ENCODE measurements at regions not wholly inside any gene's neighbourhood (a gene's known extent, or its start where the extent isn't known, plus 50 kb on each side); places are given as distances from the start of the nearest gene placed in this dataset.
"Not testable (repeated sequence)": the region's sequence is repeated elsewhere in the genome, so short reads cannot be mapped to it uniquely, and the experiment has no call there.

DNA sequence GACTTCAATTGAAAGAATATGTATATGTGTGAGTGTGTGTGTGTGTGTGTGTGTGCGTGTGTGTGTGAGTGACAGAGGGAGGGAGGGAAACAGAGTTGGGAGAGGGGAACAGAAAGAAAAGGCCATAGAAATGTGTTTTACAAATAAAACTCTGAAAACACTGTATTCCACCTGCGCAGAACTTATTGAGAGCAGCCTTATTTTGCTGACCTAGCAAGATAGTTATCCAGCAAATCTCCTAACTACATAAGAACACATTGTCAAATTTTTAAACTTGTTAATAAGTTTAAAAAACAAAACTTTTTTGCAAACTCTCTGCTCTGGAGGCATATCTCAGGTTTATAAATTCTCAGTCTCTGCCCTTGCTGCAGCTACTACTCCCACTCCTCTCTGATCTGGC, 217.9 kb upstream of the NOCT start:
- DNase-seq (ENCODE audit: low read depth) = no peak

DNA sequence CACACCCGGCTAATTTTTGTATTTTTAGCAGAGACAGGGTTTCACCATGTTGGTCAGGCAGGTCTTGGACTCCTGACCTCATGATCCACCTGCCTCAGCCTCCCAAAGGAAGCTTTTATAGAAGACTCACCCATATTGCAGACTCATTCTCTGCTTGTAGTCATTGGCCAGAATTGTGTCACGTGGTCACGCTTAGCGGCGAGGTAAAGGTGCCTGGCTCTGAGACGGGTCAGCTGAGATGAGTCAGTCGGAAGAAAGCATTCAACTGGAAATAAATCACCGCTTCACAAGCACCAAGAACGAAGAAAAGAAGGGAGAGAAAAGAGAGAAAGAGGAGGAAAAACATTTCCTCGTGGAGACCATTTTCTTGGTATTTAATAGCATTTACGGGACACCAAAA, 218.8 kb upstream of the NOCT start:
- no peak for DNase-seq (ENCODE audit: low read depth)

DNA sequence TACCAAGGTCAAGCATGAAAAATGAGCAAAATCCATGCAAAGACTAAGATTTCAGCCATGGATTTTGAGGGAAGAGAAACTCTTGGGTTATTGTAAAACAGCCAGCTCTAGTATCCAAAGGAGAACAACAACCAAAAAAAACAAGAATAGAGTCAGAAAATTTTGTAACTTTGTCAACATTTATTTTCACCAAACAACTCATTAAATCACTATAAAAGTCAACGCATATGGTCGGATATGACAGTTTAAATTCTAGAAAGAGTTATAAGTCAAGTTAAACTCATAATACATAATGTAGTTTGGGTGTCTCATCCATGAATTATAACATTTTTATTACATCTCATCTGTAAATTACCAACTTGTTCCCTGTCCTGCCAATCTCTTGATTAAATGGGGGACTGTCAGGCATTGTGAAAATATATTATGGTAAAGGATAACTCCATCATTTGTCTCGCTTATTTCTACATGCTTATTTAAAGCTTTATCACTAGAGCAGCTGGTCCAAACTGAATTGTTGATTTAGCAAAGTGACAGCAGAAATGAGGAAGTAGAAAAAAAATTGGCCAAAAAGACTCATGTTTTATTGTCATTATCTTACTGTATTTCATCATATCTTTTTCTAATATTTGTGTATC, 224.8 kb upstream of the NOCT start:
- no peak for DNase-seq (ENCODE audit: low read depth)

DNA sequence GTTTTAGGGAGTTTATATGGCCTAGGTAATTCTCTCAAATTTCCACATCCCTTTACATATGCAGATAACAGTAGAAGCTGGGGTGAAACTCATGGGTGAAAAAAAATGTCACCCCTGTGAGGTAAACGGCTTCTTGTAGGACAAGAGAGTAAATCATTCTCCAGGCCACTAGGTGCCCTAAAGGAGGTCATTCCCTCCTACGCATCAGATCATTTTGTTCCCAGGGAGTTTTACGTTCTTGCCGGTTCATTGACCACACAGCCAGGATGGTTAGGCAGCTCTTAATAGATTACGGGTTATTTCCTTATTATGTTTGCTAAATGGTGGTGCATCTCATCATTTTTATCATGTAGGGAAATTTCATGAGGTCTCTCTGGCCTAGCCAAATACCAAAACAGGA, 225.8 kb upstream of the NOCT start:
- DNase-seq (ENCODE audit: low read depth) = no peak

DNA sequence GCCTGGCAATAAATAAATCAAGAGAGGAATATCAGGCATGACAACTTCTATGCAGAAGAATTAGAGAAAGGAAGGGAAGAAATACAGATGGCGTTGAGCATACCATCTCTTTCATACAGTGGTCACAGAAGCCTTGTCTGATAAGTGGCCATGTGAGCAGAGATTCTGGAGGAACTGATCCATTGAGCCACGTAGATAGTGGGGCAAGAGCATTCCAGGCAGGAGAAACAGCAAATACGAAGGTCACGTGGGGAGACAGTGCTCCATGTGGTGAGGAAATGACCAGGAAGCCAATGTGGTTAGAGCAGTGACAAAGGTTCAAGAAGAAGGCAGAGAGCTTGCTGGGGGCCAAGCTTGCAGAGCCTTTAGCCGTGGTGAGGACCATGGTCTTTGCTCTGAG, 226.7 kb upstream of the NOCT start:
- no peak for DNase-seq (ENCODE audit: low read depth)

DNA sequence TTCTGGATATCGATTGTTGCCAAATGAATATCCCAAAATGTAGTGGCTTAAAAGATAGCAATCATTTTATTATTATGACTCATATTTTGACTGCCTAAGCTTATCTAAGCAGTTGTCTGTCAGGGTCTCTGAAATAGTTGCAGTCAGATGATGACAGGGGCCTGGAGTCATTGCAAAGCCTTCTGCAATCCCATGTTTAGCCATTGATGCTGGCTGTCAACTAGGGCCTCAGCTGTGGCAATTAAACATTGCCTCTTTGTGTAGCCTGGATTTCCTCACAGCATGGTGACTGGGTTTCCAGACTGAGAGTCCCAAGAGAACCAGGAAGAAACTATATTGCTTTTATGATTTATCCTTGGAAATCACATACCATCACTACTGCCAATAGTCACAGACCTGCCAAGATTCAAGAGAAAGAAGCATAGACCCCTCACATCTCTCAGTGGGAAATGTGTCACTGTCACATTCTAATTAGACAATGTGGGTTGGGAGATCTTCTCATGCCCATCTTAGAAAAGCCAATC, 227.3 kb upstream of the NOCT start:
- DNase-seq (ENCODE audit: low read depth) = no peak

DNA sequence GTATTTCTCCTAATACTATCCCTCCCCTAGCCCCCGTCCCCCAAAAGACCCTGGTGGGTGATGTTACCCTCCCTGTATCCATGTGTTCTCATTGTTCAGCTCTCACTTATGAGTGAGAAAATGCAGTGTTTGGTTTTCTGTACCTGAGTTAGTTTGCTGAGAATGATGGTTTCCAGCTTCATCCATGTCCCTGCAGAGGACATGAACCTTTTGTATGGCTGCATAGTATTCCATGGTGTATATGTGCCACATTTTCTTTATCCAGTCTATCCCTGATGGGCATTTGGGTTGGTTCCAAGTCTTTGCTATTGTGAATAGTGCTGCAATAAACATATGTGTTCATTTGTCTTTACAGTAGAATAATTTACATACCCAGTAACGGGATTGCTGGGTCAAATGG, 235.8 kb upstream of the NOCT start:
- DNase-seq (ENCODE audit: low read depth) = not testable (repeated sequence)

DNA sequence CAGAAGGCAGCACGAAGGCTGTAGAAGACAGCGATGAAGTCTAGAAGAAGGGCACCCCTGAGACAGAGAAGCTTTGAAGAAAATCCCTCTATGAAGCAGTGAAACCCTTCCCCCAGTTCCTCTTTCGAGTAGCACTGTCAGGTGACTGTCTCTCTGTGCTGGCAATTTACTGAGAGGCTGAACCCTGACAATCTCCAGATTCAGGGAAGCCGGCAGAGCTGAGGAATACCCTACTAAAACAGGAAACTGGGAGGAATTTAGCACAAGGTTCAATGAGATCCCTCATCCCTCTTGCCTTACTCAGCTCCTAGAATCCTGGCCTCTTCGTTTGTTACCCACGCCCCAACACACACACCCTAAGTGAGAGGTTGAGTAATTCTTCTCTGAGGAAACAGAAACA, 239.7 kb upstream of the NOCT start:
- DNase-seq (ENCODE audit: low read depth) = no peak

DNA sequence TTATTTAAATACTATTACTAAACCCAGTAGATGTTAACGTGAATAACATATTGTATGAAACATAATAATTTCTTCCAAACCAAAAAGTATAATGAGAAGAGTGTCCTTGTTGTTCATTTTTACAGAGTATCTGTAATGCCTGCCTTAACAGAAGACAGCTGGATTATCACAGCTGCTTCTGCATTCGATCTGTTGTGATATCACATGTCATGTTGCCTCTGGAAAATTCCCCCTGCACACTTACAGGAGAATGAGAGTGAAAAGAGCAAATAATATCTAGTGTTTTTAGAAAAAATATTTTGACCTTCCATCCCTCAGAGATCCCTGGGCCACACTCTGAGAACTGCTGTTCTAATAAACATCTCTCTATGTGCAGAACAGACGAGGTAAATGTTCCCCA, 240.1 kb upstream of the NOCT start:
- DNase-seq (ENCODE audit: low read depth) = no peak

DNA sequence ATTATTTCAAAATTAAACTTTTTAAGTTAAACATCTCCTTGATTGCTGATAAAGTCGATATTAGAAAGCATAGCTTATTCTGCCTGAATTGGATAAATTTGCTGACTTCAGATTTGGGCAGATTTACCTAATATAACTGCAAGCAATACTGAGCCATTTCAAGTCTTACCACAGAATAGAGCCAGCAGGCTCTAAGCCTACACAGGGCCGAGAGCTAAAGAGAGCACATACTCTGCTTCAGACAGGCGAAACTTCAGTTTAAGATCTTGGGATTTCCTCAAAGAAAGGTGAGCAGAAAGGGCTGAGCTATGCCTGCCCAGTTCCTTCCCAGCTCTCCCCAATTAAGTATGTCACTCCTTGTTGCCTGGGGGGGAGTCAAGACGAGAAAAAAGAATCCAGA, 240.6 kb upstream of the NOCT start:
- no peak for DNase-seq (ENCODE audit: low read depth)

DNA sequence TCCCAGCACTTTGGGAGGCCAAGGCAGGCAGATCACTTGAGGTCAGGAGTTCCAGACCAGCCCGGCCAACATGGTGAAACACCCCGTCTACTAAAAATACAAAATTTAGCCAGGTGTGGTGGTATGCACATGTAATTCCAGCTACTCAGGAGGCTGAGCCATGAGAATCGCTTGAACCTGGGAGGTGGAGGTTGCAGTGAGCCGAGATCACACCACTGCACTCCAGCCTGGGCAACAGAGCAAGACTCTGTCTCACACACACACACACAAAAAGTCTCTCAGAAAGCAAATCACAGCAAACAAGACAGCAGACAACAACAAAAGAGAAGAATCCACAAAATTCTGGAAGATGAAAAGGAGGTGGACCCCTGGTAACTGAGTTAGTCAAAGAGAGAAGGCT, 241.5 kb upstream of the NOCT start:
- DNase-seq (ENCODE audit: low read depth) = not testable (repeated sequence)

DNA sequence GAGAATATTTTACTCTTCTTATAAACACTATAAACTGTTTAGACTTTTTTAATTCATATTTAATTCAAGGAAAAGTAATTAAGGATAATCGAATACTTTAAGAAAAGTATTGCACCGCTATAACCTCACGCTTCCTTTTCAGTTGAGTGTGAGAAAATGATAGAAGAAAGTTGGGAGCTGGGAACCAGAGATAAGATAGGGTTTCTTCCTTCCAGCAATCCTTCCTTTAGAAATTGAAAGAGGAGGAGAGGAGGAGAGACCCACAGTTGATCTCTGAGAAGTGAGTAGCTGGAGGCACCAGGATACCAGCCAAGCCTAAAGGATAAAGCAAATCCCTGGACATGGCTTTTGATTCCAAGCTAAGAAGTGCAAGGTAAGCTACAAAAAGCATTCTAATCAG, 242.3 kb upstream of the NOCT start:
- DNase-seq (ENCODE audit: low read depth) = no peak

DNA sequence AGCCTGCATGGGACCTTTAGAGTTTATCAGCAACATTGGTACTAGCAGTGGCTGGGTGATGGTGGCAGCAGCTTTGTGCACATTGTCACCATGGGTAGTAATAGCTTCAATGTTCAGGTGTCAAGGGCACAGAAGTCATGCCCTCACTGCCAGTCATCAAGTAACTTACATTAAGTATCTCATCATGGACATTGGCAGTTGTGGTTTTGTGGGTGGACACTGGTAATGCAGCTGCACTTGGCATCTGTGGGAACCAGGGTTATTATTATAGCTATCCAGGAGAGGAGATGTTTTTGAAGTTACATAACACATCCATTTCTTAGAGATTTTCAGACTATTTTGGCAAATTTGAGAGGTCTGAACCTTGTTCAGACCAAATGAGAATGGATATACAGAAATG, 243.2 kb upstream of the NOCT start:
- no peak for DNase-seq (ENCODE audit: low read depth)

DNA sequence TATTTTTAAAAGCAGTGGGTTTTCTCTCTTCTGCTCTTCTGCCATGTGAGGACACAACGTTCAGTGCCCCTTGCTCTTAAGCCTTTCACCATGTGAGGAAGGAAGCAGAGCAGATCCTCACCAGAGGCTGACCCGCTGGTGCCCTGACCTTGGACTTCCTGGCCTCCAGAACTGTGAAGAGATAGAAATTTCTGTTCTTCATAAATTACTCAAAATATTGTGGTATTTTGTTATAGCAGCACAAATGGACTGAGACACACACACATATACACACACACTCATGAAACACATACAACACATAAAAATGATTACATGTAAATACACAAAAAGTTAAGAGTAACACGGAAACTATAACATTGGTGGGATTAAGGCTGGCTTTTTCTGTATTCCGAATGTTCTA, 244.8 kb upstream of the NOCT start:
- DNase-seq (ENCODE audit: low read depth) = no peak

DNA sequence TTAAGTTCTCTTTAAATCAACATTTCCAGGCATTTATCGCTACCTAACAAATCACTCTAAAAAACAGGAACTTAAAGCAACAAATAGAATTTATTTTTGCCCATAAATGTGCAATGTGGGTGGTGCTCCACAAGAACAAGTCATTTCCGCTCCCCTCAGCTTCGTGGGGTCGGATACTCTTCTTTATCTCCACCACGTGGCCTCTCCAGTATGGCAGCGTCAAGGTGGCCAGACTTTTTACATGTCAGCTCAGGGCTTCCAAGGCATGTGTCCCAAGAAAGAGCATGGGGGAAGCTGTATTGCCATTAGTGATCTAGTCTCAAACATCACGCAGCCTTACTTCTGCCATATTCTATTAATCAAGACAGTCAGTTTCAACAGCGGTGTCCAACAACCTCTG, 249.2 kb upstream of the NOCT start:
- no peak for DNase-seq (ENCODE audit: low read depth)

DNA sequence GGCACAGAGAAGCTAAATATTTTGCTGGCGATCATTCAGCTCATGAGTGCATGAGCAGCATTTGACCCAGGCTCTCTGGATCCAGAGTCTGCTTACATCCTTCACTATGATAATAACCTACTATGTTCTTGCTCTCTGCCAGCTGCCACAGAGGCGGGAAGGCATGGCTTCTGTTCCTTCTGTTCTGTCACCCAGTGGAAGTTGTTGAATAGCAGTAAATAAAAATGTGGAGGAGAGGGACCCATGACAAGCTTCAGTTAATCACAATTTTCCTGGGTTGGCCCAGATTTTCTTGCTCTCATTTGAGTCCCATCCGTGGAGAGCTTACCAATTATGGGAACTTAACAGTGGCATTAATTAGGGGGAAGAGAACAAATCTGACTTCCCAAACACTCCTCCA, 250.1 kb upstream of the NOCT start:
- no peak for DNase-seq (ENCODE audit: low read depth)

DNA sequence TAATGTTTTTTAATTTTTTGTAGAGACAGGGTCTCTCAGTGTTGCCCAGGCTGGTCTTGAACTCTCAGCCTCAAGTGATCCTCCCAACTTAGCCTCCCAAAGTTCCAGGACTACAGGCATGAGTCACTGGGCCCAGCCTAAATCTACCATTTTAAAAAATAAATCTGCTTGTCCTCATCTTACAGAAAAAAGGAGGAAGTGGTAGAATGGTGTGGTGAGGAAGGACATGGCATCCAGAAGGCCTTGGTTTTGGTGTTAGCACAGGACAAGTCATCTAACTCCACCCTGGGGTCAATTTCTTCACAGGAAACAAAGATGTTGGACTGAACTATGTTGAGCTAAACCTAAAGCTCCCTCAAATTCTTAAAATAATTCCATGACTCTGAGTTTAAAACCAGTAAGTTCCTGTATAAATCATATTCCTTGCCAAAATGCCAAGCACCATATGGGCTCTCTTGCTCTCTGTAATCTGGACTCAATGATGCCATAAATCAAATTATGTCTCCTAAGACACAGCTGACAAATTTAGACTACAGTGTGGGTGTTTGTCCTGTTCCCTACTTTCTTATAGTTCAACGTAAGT, 253.9 kb upstream of the NOCT start:
- no peak for DNase-seq (ENCODE audit: low read depth)

DNA sequence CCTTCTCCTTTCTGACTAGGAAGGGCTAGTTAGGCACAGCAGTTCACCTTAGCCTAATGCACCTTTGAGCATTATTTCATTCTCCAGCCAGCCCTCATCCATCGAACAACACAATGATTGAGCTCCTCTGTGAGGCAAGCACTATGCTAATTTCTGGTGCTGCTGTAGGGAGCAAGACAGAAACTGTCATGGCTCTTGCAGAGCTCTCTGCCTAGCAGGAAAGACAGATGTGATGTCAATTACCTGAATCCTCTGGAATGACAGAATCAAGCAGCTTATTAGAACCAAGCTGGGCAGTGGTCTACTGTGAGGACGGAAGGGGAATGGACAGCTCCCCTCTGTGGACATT, 256.1 kb upstream of the NOCT start:
- no peak for DNase-seq (ENCODE audit: low read depth)

DNA sequence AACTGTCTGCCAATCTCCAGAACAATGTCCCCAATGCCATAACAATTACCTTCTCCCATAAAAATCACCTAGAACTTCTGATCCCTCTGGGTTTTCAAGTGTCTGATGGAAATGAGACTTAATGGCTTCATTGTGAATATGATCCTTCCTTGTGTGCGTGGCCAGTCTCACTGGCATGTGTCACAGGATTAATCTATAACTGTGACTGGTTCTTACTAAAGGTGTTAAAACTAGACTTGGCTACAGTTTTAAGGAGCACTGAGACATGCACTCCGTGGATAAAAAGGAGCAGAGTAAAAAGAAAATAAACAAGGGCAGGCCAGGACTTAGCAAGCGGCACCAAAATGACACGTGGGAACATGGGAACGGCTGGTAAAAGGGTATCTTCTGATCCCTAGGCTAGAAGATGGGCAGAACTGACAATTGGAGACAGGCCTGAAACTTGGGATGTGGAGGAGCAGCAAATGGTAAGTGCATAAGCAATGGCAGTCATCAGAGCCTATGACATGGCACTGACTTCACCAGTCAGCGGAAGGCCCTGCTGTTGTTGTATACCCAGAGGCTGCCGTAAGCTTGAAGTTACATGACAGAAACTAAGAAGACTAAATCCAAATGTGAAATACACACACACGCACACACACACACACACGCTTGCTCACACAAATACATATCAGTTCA, 256.6 kb upstream of the NOCT start:
- no peak for DNase-seq (ENCODE audit: low read depth)

DNA sequence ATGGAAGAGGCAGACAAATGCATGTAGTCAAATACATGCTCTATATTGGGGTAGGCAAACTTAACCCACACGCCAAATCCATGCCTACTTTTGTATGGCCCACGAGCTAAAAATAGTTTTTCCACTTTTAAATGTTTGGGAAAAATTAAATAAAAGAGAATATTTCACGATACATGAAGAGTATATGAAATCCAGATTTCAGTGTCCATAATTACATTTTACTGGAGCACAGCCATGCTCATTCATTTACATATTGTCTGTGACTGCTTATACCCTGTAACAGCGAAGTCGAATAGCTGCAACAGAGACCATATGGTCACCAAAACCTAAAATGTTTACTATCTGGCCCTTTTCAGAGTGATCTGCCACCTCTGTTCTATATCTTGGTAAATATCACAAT, 257.4 kb upstream of the NOCT start:
- DNase-seq (ENCODE audit: low read depth) = no peak

DNA sequence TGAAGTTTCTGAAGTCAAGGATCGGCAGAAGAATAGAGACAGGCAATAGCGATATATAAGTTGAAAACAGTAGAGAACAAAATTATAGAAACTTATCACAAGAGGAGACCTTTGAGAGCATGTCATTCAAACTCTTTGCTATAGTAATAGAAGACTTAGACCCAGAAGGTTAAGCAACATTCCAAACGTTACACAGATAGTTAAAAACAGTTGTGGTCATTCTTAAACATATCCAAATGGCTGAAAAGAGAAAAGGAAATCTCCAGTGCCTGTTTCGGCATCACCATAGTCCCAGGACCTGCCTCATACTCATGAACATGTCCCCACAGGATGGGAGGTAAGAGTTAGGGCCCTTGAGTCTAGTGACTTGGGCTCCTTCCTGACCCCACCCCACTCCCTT, 258.1 kb upstream of the NOCT start:
- DNase-seq (ENCODE audit: low read depth) = no peak

DNA sequence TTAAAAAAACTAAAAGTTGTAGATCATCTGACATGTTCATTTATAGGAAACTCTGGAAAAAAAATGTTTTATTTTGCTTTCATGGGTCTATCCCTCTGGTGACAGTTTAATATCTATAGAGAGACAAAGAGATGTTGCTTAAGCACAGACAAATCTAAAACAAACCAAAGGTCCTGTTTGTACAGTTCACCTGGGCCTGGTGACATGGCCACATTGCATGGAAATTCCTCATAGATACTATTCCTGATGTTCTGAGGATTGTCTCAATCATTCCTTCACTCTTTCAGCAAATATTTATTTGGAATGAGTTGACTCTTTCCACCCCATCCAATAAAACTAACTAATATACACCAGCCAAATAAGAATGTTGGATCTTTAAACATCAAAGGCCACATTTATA, 259.1 kb upstream of the NOCT start:
- no peak for DNase-seq (ENCODE audit: low read depth)

DNA sequence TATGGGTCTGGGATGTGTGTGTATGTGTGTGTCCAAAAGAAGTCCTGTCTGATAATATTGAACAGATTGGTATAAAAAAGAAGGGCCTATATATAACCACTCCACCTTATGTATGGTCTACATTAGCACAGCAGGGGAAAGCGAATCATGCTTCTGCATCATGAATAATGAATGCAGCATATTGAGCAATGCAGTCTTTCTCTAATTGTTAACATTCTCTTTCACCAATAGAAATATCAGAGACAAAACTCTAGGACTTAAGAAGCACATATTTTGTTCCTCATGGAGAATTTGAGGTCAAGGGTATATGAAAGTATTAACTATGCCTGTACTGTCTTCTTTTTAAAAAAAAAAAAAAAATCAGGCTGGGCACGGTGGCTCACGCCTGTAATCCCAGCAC, 264.3 kb upstream of the NOCT start:
- DNase-seq (ENCODE audit: low read depth) = no peak

DNA sequence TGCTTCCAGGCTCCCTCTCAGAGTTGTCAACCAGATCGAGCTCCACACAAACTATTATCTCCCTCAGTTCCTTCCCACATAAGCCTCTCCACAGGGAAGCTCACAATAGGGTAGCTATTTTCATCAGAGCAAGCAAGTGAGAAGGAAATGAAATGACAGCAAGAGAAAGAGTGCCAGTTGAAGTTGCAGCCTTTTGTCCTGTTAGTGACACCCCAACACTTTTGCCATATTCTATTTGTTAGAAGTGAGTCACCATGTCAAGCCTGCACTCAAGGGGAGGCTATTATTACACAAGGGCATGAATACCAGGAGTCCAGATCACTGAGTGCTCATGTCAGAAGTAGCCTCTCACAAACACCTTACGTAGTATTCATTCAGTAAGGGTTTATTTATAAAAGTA, 266.3 kb upstream of the NOCT start:
- no peak for DNase-seq (ENCODE audit: low read depth)

Measured in activated T-cell treated with anti-CD3 and anti-CD28 coated beads for 24 hours (primary cell).